SH-SY5Y (cell line): ENCODE measurements at regions not wholly inside any gene's neighbourhood (a gene's known extent, or its start where the extent isn't known, plus 50 kb on each side); places are given as distances from the start of the nearest gene placed in this dataset.

Experiments
- GATA2 ChIP-seq: IDR thresholded peaks from 2 replicates; pipeline ENCODE4 v1.6.1; 2011; ENCODE audit warnings: mild to moderate bottlenecking, low read depth, low read length
- GATA3 ChIP-seq: IDR thresholded peaks from 2 replicates; pipeline ENCODE4 v1.6.1; 2011; ENCODE audit warnings: low read depth, mild to moderate bottlenecking, low read length, moderate library complexity

DNA sequence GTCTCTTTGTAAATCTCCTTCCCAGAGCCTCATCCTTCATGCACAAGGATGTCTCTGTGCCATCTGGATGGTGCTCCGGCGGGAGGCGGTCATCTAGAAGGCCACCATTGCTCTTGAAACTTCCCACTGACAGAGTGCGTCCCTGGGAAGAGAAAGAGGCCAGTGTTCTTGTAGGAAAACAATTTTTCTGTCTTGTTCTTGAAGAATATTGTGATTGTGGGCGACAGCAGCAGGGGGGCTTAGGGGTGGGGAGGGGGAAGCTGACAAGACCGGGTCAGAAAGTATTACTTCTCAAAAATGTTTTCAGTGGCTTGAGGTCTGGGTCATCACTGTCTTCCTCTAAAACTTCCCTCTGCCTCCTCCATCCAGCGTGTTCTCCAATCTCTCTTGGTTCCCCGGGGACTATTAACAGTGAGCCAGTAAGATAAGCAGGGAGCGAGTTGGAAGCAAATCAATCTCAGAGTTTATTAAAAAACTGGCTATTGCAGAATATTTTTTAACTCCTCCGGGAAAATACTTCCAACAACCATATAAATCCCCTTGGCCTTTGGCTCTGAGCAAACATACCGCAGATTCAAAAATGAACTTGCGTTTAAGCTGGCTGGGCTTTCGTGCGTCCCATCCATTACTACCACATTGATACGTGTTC, 597.8 kb upstream of the MGMT start:
- TF ChIP-seq GATA2 (no peak), GATA3 (no peak)
